ENCODE measurements at regions not wholly inside any gene's neighbourhood (a gene's known extent, or its start where the extent isn't known, plus 50 kb on each side); places are given as distances from the start of the nearest gene placed in this dataset.

GRCh38 chr5:86786955-86787354 lies 169.2 kb downstream of the COX7C start:
- DNase-seq: no peak

- no peak for DNase-seq
Observed at GRCh38 chr5:86795659-86796058, 177.9 kb downstream of the COX7C start.

- DNase-seq: no peak
Observed at GRCh38 chr5:86797677-86798076, 179.9 kb downstream of the COX7C start.

GRCh38 chr5:86806206-86806605 lies 188.5 kb downstream of the COX7C start:
- no peak for DNase-seq

- DNase-seq: no peak
Observed at GRCh38 chr5:86807046-86808031, 189.6 kb downstream of the COX7C start.

- DNase-seq: no peak
Observed at GRCh38 chr5:86814315-86814714, 196.6 kb downstream of the COX7C start.

GRCh38 chr5:86814907-86815306 lies 197.2 kb downstream of the COX7C start:
- DNase-seq: no peak

- no peak for DNase-seq
Observed at GRCh38 chr5:86824637-86825036, 206.9 kb downstream of the COX7C start.

GRCh38 chr5:86831128-86831527 lies 213.4 kb downstream of the COX7C start:
- no peak for DNase-seq

- no peak for DNase-seq
Observed at GRCh38 chr5:86833868-86834267, 216.1 kb downstream of the COX7C start.

GRCh38 chr5:86837610-86838009 lies 219.9 kb downstream of the COX7C start:
- no peak for DNase-seq

- DNase-seq: no peak
Observed at GRCh38 chr5:86838083-86838482, 220.3 kb downstream of the COX7C start.

- no peak for DNase-seq
Observed at GRCh38 chr5:86841000-86841644, 223.4 kb downstream of the COX7C start.

- DNase-seq: no peak
Observed at GRCh38 chr5:86858442-86858841, 240.7 kb downstream of the COX7C start.

- DNase-seq: no peak
Observed at GRCh38 chr5:86861512-86861911, 243.8 kb downstream of the COX7C start.

GRCh38 chr5:86862093-86862492 lies 244.4 kb downstream of the COX7C start:
- no peak for DNase-seq

- peak; percentile 64 for DNase-seq
Observed at GRCh38 chr5:86864051-86864450, 246.3 kb downstream of the COX7C start.

GRCh38 chr5:86865256-86865785 lies 247.6 kb downstream of the COX7C start:
- DNase-seq: peak; percentile 8

- DNase-seq: no peak
Observed at GRCh38 chr5:86866036-86866435, 248.3 kb downstream of the COX7C start.

GRCh38 chr5:86869268-86869667 lies 251.5 kb downstream of the COX7C start:
- no peak for DNase-seq

GRCh38 chr5:86875539-86875938 lies 257.8 kb downstream of the COX7C start:
- no peak for DNase-seq

- DNase-seq: no peak
Observed at GRCh38 chr5:86878250-86878649, 260.5 kb downstream of the COX7C start.

- peak; percentile 13 for DNase-seq
Observed at GRCh38 chr5:86879086-86879485, 261.3 kb downstream of the COX7C start.

- DNase-seq: no peak
Observed at GRCh38 chr5:86880344-86880743, 262.6 kb downstream of the COX7C start.
